ENCODE measurements at regions not wholly inside any gene's neighbourhood (a gene's known extent, or its start where the extent isn't known, plus 50 kb on each side); places are given as distances from the start of the nearest gene placed in this dataset.

GRCh38 chr11:81749245-81749644 lies 984.4 kb downstream of the FAM181B start:
- TF ChIP-seq CTCF (IDR thresholded peaks at IDR 0.05) (no peak), EZH2phosphoT487 (IDR thresholded peaks at IDR 0.05) (no peak)

Data from neural progenitor cell (in vitro differentiated cells).